T-cell (primary cell): ENCODE measurements at regions not wholly inside any gene's neighbourhood (a gene's known extent, or its start where the extent isn't known, plus 50 kb on each side); places are given as distances from the start of the nearest gene placed in this dataset.
A peak's percentile ranks its signal among the peaks of the same experiment; 100 is the strongest.

Source experiments
- ATAC-seq, 4 experiments: fragments of 200-7000 bp in 3 of 4; fragments of 150-1000 bp in 1 of 4; cut with Tn5 transposase; replicated peaks in 1 of 4; 1 replicate in 3 of 4; 2 replicates in 1 of 4; pipeline ENCODE4 v1.10.0; 2021; ENCODE audit warnings: moderate library complexity in 3 of 4, mild to moderate bottlenecking in 2 of 4, moderate number of reproducible peaks in 1 of 4
- CTCF ChIA-PET, 2 donors: fragments of 300-600 bp; sonication (Branson Sonifier 250); formaldehyde crosslinking; loops; one replicate each; lab custom pipeline; 2022; ENCODE audit warnings: antibody characterized with exemption in 2 of 2; lab: Charles Lee
- POLR2A ChIA-PET, 2 donors: fragments of 300-600 bp; sonication (Branson Sonifier 250); formaldehyde crosslinking; loops; one replicate each; lab custom pipeline; 2022; ENCODE audit warnings: antibody characterized with exemption in 2 of 2; lab: Charles Lee
- DNase-seq, 35 experiments: peaks; one replicate each; pipeline versions ENCODE4 v3.0.0 to v3.0.0-alpha.2; 2013 to 2023
- H3K27ac ChIP-seq: one replicate; pipeline ENCODE4 v1.5.1; 2013; ENCODE audit warnings: low read length
- H3K27me3 ChIP-seq, 2 experiments: replicated peaks in 1 of 2; 1 replicate in 1 of 2; 2 replicates in 1 of 2; pipeline versions ENCODE4 v1.6.1 to v1.7.0; 2013; ENCODE audit warnings: low read length in 1 of 2, mixed read lengths in 1 of 2; ENCODE audit not compliant: control insufficient read depth in 2 of 2, insufficient read depth in 2 of 2; ENCODE audit errors: extremely low read depth in 1 of 2
- H3K36me3 ChIP-seq, 2 donors: 1 replicate in 1 of 2; 2 replicates in 1 of 2; pipeline versions ENCODE4 v1.6.1 to v1.7.0; 2013; ENCODE audit warnings: low read length in 1 of 2; ENCODE audit not compliant: control insufficient read depth in 2 of 2, insufficient read depth in 1 of 2; ENCODE audit errors: extremely low read depth in 1 of 2
- H3K4me1 ChIP-seq, 2 experiments: 1 replicate in 1 of 2; 2 replicates in 1 of 2; pipeline versions ENCODE4 v1.6.1 to v1.7.0; 2013; ENCODE audit warnings: low read length in 2 of 2, mixed read lengths in 1 of 2; ENCODE audit not compliant: insufficient read depth in 2 of 2, control insufficient read depth in 1 of 2; ENCODE audit errors: extremely low read depth in 1 of 2
- H3K4me3 ChIP-seq, 2 donors: 1 replicate in 1 of 2; 2 replicates in 1 of 2; pipeline versions ENCODE4 v1.5.1 to v1.7.0; 2013; ENCODE audit warnings: mild to moderate bottlenecking in 2 of 2, low read length in 1 of 2, moderate library complexity in 1 of 2; ENCODE audit not compliant: control insufficient read depth in 1 of 2; ENCODE audit errors: extremely low read depth in 1 of 2
- H3K9me3 ChIP-seq: 2 replicates; pipeline ENCODE4 v1.7.0; 2013
- H3K27ac Mint-ChIP-seq, 2 donors: one replicate each; pipeline ENCODE4 v1.8.0; 2020 to 2021; ENCODE audit warnings: mild to moderate bottlenecking in 2 of 2, mixed read lengths in 2 of 2
- H3K27me3 Mint-ChIP-seq, 2 donors: one replicate each; pipeline ENCODE4 v1.8.0; 2021 to 2022; ENCODE audit warnings: mixed read lengths in 2 of 2
- H3K36me3 Mint-ChIP-seq: one replicate; pipeline ENCODE4 v1.8.0; 2021; ENCODE audit warnings: mixed read lengths
- H3K4me1 Mint-ChIP-seq, 3 donors: one replicate each; pipeline ENCODE4 v1.8.0; 2020 to 2022; ENCODE audit warnings: mixed read lengths in 3 of 3, mild to moderate bottlenecking in 1 of 3
- H3K4me3 Mint-ChIP-seq, 3 donors: one replicate each; pipeline ENCODE4 v1.8.0; 2020 to 2022; ENCODE audit warnings: mild to moderate bottlenecking in 3 of 3, mixed read lengths in 3 of 3, moderate library complexity in 3 of 3
- H3K9me3 Mint-ChIP-seq, 3 donors: one replicate each; pipeline ENCODE4 v1.8.0; 2020 to 2022; ENCODE audit warnings: mixed read lengths in 3 of 3
- WGBS: methylation state at CpG from one replicate; pipeline ENCODE4 v1.1.5; 2013; ENCODE audit warnings: missing lambda C conversion rate; ENCODE audit not compliant: insufficient coverage; 5-methylcytosine and 5-hydroxymethylcytosine counted together

- ChIA-PET CTCF (interaction anchor here in 1 of 2 donors (0.6 to 1.6 kb wide), 3 partner anchors 14 to 280 kb away, joined by 3 to 5 read pairs (median 5); no protein-coding TSS in a partner anchor), POLR2A (interaction anchor here in 1 of 2 donors (0.5 to 0.6 kb wide), 3 partner anchors 287 to 688 kb away, joined by 3 to 6 read pairs (median 4); no protein-coding TSS in a partner anchor)
- Mint-ChIP-seq H3K4me1 (peaks cover 24 to 37% (median 36%) of the 10 kb centered on the region in 3 donors), H3K4me3 (peak overlapping the region; percentile 13 to 57 (median 22)), H3K27ac (peak overlapping the region; percentile 77), H3K27me3 (no peaks in the 10 kb centered on the region), H3K9me3 (no peaks in the 10 kb centered on the region), H3K36me3 (no peaks in the 10 kb centered on the region)
- Histone ChIP-seq H3K4me3 (no peak overlapping the region), H3K36me3 (no peaks in the 10 kb centered on the region), H3K27me3 (no peaks in the 10 kb centered on the region), H3K9me3 (no peaks in the 10 kb centered on the region), H3K4me1 (peaks cover 13 to 18% of the 10 kb centered on the region in 2 experiments), H3K27ac (no peak overlapping the region)
- WGBS = 59% methylated on average over 11 of the region's 16 CpGs
- DNase-seq = no peak
- no peak for ATAC-seq
Measured at GRCh38 chr2:101622210-101623030, 75.1 kb upstream of the MAP4K4 start.

DNA sequence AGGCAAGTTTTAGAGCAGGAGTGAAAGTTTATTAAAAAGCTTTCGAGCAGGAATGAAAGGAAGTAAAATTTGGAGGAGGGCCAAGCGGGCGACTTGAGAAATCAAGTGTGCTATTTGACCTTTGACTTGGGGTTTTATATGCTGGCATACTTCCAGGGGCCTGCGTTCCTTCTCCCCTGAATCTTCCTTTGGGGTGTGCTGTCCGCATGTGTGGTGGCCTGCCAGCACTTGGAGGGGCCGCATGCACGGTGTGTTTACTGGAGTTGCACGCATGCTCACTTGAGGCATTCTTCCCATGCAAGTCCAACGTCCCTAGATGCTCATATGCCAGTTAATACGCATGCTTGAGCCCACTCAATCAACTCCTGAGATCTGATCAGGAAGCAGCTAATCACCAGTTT, 78.3 kb upstream of the MAP4K4 start:
- no peaks in the 10 kb centered on the region for H3K9me3 Mint-ChIP-seq
- Histone ChIP-seq H3K36me3 (no peaks in the 10 kb centered on the region), H3K27ac (no peak overlapping the region), H3K27me3 (no peaks in the 10 kb centered on the region), H3K4me3 (no peak overlapping the region), H3K4me1 (peaks cover 13 to 18% of the 10 kb centered on the region in 2 experiments), H3K9me3 (no peaks in the 10 kb centered on the region)
- POLR2A ChIA-PET = no interaction called here
- no peak overlapping the region for H3K4me3 Mint-ChIP-seq
- WGBS = 85% methylated on average over 10 of the region's 10 CpGs
- CTCF ChIA-PET = no interaction called here
- H3K27ac Mint-ChIP-seq = no peak overlapping the region
- ATAC-seq = no peak
- no peaks in the 10 kb centered on the region for H3K27me3 Mint-ChIP-seq
- peaks cover 24 to 34% (median 31%) of the 10 kb centered on the region in 3 donors for H3K4me1 Mint-ChIP-seq
- H3K36me3 Mint-ChIP-seq = no peaks in the 10 kb centered on the region
- peak in 1 of 35 experiments; percentile 16 for DNase-seq

DNA sequence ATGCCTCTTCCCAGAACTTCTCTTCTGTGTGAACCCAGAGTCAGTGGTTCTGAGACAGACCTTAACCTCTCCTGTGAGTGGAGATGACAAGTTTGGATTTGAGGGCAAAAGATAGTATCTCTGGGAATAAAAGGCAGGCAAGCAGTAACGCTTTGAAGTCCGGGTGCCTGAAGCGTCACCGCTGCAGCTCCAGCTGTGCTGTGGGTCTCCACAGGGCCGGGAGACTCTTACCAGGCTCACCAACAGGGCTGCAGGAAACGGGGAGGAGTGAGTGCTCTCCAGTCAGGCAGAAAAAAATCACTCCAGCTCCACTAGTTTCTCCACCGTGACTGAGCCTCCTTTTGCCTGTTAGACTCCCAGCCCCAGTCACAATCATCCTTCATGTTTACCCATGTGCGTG, 79.7 kb upstream of the MAP4K4 start:
- CTCF ChIA-PET = no interaction called here
- Histone ChIP-seq H3K27ac (no peak overlapping the region), H3K27me3 (no peaks in the 10 kb centered on the region), H3K4me1 (peaks cover 4 to 12% of the 10 kb centered on the region in 2 experiments), H3K4me3 (no peak overlapping the region), H3K36me3 (no peaks in the 10 kb centered on the region), H3K9me3 (no peaks in the 10 kb centered on the region)
- POLR2A ChIA-PET = no interaction called here
- H3K36me3 Mint-ChIP-seq = no peaks in the 10 kb centered on the region
- 77% methylated on average over 6 of the region's 8 CpGs for WGBS
- DNase-seq = no peak
- no peak overlapping the region for H3K4me3 Mint-ChIP-seq
- H3K27ac Mint-ChIP-seq = no peak overlapping the region
- peaks cover 12 to 24% (median 19%) of the 10 kb centered on the region in 3 donors for H3K4me1 Mint-ChIP-seq
- ATAC-seq = no peak
- H3K27me3 Mint-ChIP-seq = no peaks in the 10 kb centered on the region
- no peaks in the 10 kb centered on the region for H3K9me3 Mint-ChIP-seq

- H3K4me3 ChIP-seq = no peak overlapping the region
- H3K4me3 Mint-ChIP-seq = no peak overlapping the region
- no peaks in the 10 kb centered on the region for H3K27me3 Mint-ChIP-seq
- ATAC-seq = no peak
- DNase-seq = no peak
- peaks cover 0 to 6% of the 10 kb centered on the region in 2 experiments for H3K4me1 ChIP-seq
- no peaks in the 10 kb centered on the region for H3K27me3 ChIP-seq
- peaks cover 6 to 19% (median 13%) of the 10 kb centered on the region in 3 donors for H3K4me1 Mint-ChIP-seq
- no peaks in the 10 kb centered on the region for H3K36me3 Mint-ChIP-seq
- POLR2A ChIA-PET = no interaction called here
- H3K9me3 ChIP-seq = no peaks in the 10 kb centered on the region
- H3K36me3 ChIP-seq = no peaks in the 10 kb centered on the region
- no peaks in the 10 kb centered on the region for H3K9me3 Mint-ChIP-seq
- no peak overlapping the region for H3K27ac Mint-ChIP-seq
- 88% methylated on average over 5 of the region's 8 CpGs for WGBS
- CTCF ChIA-PET = no interaction called here
- no peak overlapping the region for H3K27ac ChIP-seq
Measured at GRCh38 chr2:101617188-101617587, 80.3 kb upstream of the MAP4K4 start.

DNA sequence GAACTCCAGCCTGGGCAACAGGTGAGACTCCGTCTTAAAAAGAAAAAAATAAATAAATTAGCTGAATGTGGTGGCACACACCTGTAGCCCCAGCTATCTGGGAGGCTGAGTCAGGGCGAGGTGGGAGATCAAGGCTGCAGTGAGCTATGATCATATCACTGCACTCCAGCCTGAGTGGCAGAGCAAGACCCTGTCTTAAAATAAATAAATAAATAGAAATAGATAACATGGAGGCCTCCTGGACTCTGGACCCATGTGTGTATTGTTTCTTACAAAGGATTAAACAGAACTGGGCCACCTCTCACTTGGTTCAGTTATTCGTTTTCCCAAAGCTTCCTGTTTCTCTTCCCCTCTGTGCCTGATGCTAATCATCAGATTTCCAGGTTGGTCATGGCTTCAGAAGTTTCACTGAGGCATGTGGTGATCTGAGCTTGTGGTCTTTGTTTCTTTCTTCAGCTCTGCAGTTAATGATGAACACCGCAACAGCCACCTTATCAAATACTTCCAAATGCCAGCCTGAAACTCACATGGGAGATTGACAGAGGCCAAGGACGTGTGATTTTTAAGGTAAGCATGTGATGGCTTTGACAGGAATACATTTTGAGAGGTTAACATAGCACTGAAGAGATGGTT, 83.3 kb upstream of the MAP4K4 start:
- ATAC-seq (no peak), DNase-seq (no peak)
- no peaks in the 10 kb centered on the region for H3K9me3 Mint-ChIP-seq
- H3K4me3 Mint-ChIP-seq = no peak overlapping the region
- H3K27ac ChIP-seq = no peak overlapping the region
- no peaks in the 10 kb centered on the region for H3K4me1 ChIP-seq
- no peak overlapping the region for H3K4me3 ChIP-seq
- H3K27me3 ChIP-seq = no peaks in the 10 kb centered on the region
- no peaks in the 10 kb centered on the region for H3K9me3 ChIP-seq
- H3K4me1 Mint-ChIP-seq = peaks cover 0 to 13% (median under 1%) of the 10 kb centered on the region in 3 donors
- WGBS = no CpG with 5 or more reads among the region's 5 CpGs
- H3K27ac Mint-ChIP-seq = no peak overlapping the region
- H3K27me3 Mint-ChIP-seq = no peaks in the 10 kb centered on the region
- ChIA-PET CTCF (interaction anchor here in 1 of 2 donors (1.2 kb wide), 1 partner anchor 10 kb away, joined by 3 read pairs; no protein-coding TSS in a partner anchor), POLR2A (no interaction called here)
- no peaks in the 10 kb centered on the region for H3K36me3 ChIP-seq
- no peaks in the 10 kb centered on the region for H3K36me3 Mint-ChIP-seq

DNA sequence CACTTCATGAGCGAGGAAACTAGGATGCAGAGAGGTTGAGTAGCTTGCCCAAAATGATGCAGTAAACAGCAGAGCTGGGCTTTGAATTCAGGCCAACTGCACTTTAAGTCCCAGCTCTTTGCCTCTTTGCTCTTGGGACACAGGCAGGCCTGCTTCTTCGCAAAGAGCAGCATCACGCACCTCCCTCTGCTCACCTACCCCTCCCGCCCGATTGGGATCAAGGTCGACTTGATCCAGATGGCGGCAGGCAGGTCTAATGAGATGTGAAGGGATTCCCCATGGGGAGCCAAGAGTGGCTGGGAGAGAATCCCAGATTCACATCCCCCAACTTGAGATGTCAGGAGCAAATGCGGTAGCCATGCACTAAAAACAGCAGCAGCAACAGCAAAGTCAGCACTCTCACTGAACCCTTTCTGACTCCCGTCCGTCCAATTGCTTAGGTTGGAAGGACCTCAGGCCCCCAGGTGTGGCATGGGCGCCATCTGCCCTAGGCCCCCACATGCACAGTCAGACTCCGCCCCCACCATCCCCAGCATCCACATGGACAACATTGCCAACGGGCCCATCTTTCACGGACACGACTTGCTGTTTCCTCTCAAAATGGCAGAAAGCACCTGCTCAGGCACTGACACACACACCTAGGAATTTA, 84.3 kb upstream of the MAP4K4 start:
- POLR2A ChIA-PET = no interaction called here

More for the DNA sequence above, 84.3 kb upstream of the MAP4K4 start:
- DNase-seq (no peak), ATAC-seq (no peak)
- Histone ChIP-seq H3K27ac (no peak overlapping the region), H3K9me3 (no peaks in the 10 kb centered on the region), H3K4me3 (no peak overlapping the region), H3K27me3 (no peaks in the 10 kb centered on the region), H3K4me1 (no peaks in the 10 kb centered on the region), H3K36me3 (no peaks in the 10 kb centered on the region)
- no peak overlapping the region for H3K4me3 Mint-ChIP-seq
- H3K9me3 Mint-ChIP-seq = no peaks in the 10 kb centered on the region
- no peaks in the 10 kb centered on the region for H3K36me3 Mint-ChIP-seq
- CTCF ChIA-PET = no interaction called here
- H3K27me3 Mint-ChIP-seq = no peaks in the 10 kb centered on the region
- peak overlapping the region in 1 of 2 donors; percentile 59 for H3K27ac Mint-ChIP-seq
- H3K4me1 Mint-ChIP-seq = peaks cover 0 to 6% (median 0%) of the 10 kb centered on the region in 3 donors
- 95% methylated on average over 6 of the region's 15 CpGs for WGBS
